MM.1S (cell line): ENCODE measurements at regions not wholly inside any gene's neighbourhood (a gene's known extent, or its start where the extent isn't known, plus 50 kb on each side); places are given as distances from the start of the nearest gene placed in this dataset.

Experiments used
- EZH2 ChIP-seq: fragments of 300-600 bp; sonication (generic); optimal IDR thresholded peaks from 2 replicates; pipeline ENCODE3; 2017; ENCODE audit warnings: low read depth, mild to moderate bottlenecking, antibody characterized with exemption, low read length, mixed read lengths
- TF ChIP-seq, protein P1 (sequence below): fragments of 300-600 bp; sonication (generic); IDR thresholded peaks from 2 replicates; pipeline ENCODE4 v1.5.1; 2016; ENCODE audit warnings: antibody characterized with exemption, low read length, mixed read lengths

DNA sequence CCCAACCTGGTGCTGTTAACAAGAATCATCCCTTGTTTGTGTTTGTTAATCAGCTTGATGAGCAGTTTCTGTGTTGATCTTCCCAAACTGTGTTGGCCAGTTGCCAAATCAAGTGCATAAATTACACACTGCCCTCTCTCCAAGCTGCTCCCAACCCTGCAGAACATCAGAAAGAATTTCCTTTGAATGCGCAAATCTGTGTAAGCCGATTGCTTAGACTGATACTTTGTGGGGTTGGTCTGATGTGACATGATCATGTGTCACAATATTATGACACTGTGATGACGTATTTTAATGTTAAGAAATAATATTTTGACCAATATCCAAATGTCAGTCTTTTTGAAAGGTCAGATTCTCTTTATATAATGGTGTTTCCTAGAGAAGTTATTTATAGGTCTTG lies 766.4 kb upstream of the WWC1 start:
- TF ChIP-seq, protein P1, sequence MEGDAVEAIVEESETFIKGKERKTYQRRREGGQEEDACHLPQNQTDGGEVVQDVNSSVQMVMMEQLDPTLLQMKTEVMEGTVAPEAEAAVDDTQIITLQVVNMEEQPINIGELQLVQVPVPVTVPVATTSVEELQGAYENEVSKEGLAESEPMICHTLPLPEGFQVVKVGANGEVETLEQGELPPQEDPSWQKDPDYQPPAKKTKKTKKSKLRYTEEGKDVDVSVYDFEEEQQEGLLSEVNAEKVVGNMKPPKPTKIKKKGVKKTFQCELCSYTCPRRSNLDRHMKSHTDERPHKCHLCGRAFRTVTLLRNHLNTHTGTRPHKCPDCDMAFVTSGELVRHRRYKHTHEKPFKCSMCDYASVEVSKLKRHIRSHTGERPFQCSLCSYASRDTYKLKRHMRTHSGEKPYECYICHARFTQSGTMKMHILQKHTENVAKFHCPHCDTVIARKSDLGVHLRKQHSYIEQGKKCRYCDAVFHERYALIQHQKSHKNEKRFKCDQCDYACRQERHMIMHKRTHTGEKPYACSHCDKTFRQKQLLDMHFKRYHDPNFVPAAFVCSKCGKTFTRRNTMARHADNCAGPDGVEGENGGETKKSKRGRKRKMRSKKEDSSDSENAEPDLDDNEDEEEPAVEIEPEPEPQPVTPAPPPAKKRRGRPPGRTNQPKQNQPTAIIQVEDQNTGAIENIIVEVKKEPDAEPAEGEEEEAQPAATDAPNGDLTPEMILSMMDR: no peak
- no peak for TF ChIP-seq EZH2
